ENCODE measurements at regions not wholly inside any gene's neighbourhood (a gene's known extent, or its start where the extent isn't known, plus 50 kb on each side); places are given as distances from the start of the nearest gene placed in this dataset.

DNA sequence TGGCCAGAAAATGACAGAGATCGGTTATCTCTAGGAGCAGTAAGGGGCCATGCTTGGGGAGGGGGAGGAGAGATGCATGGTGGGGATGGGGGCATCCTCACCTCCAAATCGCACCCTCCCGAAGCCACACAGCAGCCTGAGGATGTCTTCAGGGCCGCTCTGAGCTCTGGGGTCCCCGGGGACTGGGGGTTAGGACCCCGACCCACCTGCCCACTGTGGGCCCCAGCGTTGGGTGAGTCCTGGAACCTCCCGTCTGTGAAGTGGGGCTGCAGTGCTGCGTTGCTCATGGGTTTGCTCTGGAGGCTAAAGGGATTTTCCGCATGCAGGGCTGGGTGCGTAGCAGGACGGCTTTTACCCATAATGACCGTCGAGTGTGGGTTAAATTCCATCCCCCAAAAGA is 1046.3 kb downstream of the BRD1 start:
- Histone ChIP-seq H3K9ac (ENCODE audit: low read length) (no peak overlapping the region), H3K27me3 (ENCODE audit: control insufficient read depth in 1 of 2, insufficient read depth in 2 of 2, low read length in 2 of 2) (no peaks in the 10 kb centered on the region), H3K4me3 (ENCODE audit: low read depth in 1 of 2, low read length in 2 of 2) (no peak overlapping the region), H3K4me1 (ENCODE audit: insufficient read depth, low read length) (no peaks in the 10 kb centered on the region), H3K9me3 (ENCODE audit: low read length) (no peaks in the 10 kb centered on the region), H3K36me3 (ENCODE audit: insufficient read depth, low read length) (no peaks in the 10 kb centered on the region), H3K27ac (ENCODE audit: low read depth, low read length) (no peak overlapping the region)

DNA sequence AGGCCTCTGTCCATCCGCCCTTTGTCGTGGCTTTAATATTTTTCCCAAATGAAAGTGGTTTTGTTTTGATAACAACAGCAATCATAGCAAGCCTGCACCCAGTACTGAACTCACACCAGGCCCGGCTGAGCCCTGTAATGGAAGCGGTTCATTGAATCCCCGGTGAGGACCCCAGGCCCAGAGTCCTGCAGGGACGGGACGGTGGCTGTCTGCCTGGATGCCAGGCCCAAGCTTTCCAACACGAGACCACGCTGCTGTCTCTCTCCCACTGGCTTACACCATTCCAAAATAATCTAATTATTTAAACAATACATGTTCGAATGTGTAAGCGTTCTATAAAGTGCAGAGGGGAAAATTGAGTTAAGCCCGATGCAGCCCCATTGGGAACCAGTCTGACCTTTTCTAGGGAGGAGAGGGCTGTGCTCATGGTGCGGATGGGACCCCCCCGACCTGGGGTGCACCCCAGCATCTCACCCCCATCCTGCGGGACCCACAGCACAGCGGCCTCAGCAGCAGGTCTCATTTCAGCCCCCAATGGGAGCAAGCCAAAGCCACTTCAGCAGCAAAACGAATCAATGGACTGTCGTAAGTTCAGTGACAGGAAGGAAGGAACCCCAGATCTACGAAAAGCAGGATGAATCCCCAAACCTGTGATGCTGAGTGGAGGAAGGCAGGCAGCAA is 1046.9 kb downstream of the BRD1 start:
- Histone ChIP-seq H3K36me3 (ENCODE audit: insufficient read depth, low read length) (no peaks in the 10 kb centered on the region), H3K27ac (ENCODE audit: low read depth, low read length) (no peak overlapping the region), H3K27me3 (ENCODE audit: control insufficient read depth in 1 of 2, insufficient read depth in 2 of 2, low read length in 2 of 2) (no peaks in the 10 kb centered on the region), H3K9ac (ENCODE audit: low read length) (no peak overlapping the region), H3K4me1 (ENCODE audit: insufficient read depth, low read length) (no peaks in the 10 kb centered on the region), H3K9me3 (ENCODE audit: low read length) (no peaks in the 10 kb centered on the region), H3K4me3 (ENCODE audit: low read depth in 1 of 2, low read length in 2 of 2) (no peak overlapping the region)

DNA sequence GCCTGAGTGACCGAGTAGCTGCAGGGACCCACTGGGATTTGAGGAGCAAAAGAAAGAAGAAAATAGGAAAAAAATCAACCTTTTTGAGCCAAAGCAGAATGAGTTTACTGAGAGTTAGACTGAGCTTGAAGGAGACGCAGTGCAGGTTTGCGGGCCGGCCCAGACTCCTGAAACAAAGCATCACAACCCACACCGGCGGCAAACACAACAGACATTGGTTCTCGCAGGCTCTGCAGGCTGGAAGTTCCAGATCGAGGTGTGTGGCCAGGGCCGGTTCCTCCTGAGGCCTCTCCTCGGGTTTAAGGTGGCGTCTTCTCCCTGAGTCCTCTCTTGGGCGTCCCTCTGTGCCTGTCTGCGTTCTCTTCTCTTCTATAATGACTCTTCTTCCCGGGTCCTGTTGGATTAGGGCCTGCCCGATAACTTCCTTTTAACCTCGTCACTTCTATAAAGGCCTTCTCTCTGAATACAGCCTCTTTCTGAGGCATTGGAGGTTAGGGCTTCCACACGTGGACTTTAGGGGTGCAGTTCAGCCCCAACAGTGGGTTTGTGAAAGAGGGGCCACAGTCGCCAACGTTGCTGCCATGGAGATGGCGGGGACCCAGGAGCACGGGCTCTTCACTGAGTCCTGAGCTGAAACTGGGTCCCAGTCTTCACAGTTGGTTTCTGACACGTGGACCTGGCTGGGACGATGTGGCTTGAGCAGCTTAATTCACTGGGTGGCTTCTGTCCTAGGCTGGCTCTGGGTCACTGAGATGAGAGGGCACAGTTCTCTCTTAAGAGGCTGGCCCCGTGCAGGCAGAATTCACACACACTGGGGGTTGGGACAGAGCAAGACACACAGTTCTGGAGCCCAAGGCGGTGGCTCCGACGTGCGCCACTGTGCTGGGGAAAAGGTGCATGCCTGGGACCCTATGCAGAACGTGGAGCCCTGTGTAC is 1047.7 kb downstream of the BRD1 start:
- Histone ChIP-seq H3K27ac (ENCODE audit: low read depth, low read length) (no peak overlapping the region), H3K36me3 (ENCODE audit: insufficient read depth, low read length) (no peaks in the 10 kb centered on the region), H3K27me3 (ENCODE audit: control insufficient read depth in 1 of 2, insufficient read depth in 2 of 2, low read length in 2 of 2) (no peaks in the 10 kb centered on the region), H3K9me3 (ENCODE audit: low read length) (no peaks in the 10 kb centered on the region), H3K9ac (ENCODE audit: low read length) (no peak overlapping the region), H3K4me1 (ENCODE audit: insufficient read depth, low read length) (no peaks in the 10 kb centered on the region), H3K4me3 (ENCODE audit: low read depth in 1 of 2, low read length in 2 of 2) (no peak overlapping the region)

DNA sequence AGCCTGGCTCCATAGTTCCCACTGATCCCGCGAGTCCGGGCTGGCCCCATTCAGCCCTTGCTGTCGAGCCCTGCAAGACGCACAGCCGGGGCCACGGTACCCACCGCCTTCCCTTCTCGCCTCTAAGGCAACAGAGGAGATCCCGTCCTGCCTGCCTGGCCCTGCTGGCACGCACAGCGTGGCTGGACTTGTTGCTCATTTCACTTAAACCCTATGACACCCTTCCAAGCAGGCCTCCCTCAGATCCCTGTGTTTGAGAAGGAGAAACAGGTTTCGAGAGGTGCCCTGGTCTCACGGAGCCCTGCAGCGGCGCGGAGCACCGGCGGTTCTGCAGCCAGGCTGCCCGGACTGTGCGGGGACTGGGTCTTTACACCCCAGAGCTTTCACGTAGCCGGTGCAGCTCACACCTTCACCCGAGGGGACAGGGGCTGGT is 1048.4 kb downstream of the BRD1 start:
- H3K9ac ChIP-seq (ENCODE audit: low read length), result no peak overlapping the region
- no peaks in the 10 kb centered on the region for H3K36me3 ChIP-seq (ENCODE audit: insufficient read depth, low read length)
- no peak overlapping the region for H3K27ac ChIP-seq (ENCODE audit: low read depth, low read length)
- no peaks in the 10 kb centered on the region for H3K4me1 ChIP-seq (ENCODE audit: insufficient read depth, low read length)
- H3K27me3 ChIP-seq (ENCODE audit: control insufficient read depth in 1 of 2, insufficient read depth in 2 of 2, low read length in 2 of 2), result no peaks in the 10 kb centered on the region
- no peaks in the 10 kb centered on the region for H3K9me3 ChIP-seq (ENCODE audit: low read length)
- H3K4me3 ChIP-seq (ENCODE audit: low read depth in 1 of 2, low read length in 2 of 2), result no peak overlapping the region

DNA sequence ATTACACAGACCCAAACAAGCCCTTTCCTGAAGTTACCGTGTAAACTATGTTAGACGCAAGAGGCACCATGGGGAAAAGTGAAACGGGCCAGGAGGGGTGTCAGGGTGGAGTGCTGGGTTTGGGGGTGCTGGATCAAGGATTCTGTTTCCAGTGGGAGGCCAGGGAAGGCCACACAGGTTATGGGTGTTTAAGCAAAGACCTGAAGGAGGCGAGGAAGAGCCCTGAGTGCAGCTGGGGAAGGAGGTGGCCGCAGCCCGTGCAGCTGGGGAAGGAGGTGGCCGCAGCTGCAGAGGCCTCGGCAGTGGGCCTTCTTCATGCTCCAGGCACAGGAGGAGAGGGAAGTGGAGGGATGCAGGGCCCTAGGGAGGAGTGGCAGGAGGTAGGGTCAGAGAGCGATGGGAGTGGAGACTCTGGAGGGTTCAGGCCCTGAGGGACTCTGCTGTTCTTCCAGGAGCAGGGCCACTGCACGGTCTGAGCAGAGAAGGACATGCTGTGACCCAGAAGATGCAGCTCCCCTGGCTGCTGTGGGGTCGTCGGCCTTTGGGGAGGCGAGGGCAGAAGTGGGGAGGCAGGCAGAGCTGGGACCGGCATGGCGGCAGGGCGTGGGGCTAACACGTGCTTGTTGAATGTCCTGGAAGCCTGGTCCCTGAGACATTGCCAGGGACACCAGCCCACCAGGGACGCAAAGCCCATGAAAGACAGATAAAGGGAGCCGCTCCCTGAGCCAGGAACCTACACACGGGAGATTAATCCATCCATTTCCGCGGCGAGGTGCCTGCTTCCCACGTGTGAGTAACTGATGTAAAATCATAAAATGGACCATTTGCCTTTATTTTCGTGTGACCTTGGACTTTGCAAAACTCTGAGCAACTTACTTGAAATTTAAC is 1049.1 kb downstream of the BRD1 start:
- no peaks in the 10 kb centered on the region for H3K36me3 ChIP-seq (ENCODE audit: insufficient read depth, low read length)
- H3K9ac ChIP-seq (ENCODE audit: low read length), result no peak overlapping the region

DNA sequence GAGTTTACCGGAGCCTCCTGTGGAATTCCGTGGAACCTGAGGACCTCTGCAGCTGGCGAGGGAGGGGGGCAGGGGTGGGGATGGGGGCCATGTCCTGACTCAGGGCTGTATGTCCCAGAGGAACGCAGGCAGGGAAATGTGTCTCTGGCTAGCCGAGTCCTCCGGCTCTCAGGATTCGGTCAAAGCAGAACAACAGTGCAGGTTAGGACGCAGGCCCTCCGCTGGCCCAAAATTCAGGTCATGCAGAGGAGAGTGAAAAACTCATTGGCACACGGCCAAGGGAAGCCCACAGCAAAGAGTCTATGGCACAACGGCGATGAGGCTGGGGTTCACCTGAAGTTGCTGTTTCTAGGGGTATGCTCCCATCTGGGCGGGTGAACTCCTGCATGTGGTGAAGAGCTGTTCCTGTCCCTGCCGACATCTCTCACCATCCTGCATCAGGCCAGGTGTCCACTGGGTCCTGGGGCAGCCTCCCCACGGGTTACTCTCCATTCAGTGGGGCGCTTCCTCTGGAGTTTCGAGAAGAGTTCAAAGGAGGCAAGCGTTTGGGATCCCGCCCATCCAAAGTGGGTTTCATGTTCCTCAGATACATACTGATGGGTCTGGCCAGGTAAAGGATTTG is 1055.3 kb downstream of the BRD1 start:
- Histone ChIP-seq H3K36me3 (ENCODE audit: insufficient read depth, low read length) (no peaks in the 10 kb centered on the region), H3K27ac (ENCODE audit: low read depth, low read length) (no peak overlapping the region), H3K9ac (ENCODE audit: low read length) (no peak overlapping the region), H3K4me1 (ENCODE audit: insufficient read depth, low read length) (no peaks in the 10 kb centered on the region), H3K4me3 (ENCODE audit: low read depth in 1 of 2, low read length in 2 of 2) (no peak overlapping the region), H3K27me3 (ENCODE audit: control insufficient read depth in 1 of 2, insufficient read depth in 2 of 2, low read length in 2 of 2) (no peaks in the 10 kb centered on the region), H3K9me3 (ENCODE audit: low read length) (no peaks in the 10 kb centered on the region)

More for the DNA sequence above, 1049.1 kb downstream of the BRD1 start:
- Histone ChIP-seq H3K9me3 (ENCODE audit: low read length) (no peaks in the 10 kb centered on the region), H3K4me3 (ENCODE audit: low read depth in 1 of 2, low read length in 2 of 2) (no peak overlapping the region), H3K27ac (ENCODE audit: low read depth, low read length) (no peak overlapping the region), H3K4me1 (ENCODE audit: insufficient read depth, low read length) (no peaks in the 10 kb centered on the region), H3K27me3 (ENCODE audit: control insufficient read depth in 1 of 2, insufficient read depth in 2 of 2, low read length in 2 of 2) (no peaks in the 10 kb centered on the region)

DNA sequence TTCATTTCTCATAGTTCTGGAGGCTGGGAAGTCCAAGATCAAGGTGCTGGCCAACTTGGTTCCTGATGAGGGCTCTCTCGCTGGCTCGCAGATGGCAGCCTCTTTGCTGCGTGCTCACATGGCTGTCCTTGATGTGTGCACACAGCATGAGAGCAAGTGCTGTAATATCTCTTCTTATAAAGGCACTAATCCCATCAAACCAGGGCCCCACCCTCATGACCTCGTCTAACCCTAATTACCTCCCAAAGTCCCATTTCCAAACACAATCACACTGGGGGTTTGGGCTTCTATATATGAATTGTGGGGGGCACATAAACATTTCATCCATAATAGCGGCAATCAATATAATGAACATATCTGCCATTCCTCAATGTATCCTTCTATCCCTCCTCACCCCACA is 1062.1 kb downstream of the BRD1 start:
- no peak overlapping the region for H3K4me3 ChIP-seq (ENCODE audit: low read depth in 1 of 2, low read length in 2 of 2)
- no peak overlapping the region for H3K27ac ChIP-seq (ENCODE audit: low read depth, low read length)
- no peaks in the 10 kb centered on the region for H3K9me3 ChIP-seq (ENCODE audit: low read length)
- no peaks in the 10 kb centered on the region for H3K4me1 ChIP-seq (ENCODE audit: insufficient read depth, low read length)
- H3K36me3 ChIP-seq (ENCODE audit: insufficient read depth, low read length), result no peaks in the 10 kb centered on the region
- peaks cover 0 to 4% of the 10 kb centered on the region in 2 donors for H3K27me3 ChIP-seq (ENCODE audit: control insufficient read depth in 1 of 2, insufficient read depth in 2 of 2, low read length in 2 of 2)
- H3K9ac ChIP-seq (ENCODE audit: low read length), result no peak overlapping the region

DNA sequence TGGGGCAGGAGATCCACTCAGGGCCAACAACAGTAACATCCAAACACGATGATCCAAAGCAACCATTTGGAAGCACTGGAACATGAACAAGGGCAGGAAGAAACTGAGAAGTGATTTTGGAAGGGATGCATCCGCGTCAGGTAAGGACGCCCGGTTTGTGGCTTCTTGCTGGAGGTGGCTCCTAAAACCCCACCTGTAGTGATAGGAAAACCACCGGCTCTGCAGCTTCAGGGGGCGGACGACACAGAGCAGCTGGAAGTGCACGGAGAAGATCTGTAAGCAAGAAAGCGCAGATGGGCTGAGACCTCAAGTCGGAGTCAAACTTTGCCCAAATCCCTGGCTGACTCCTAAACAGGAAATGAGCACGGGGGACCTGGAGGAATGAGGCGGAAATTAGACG is 1066.1 kb downstream of the BRD1 start:
- H3K27me3 ChIP-seq (ENCODE audit: control insufficient read depth in 1 of 2, insufficient read depth in 2 of 2, low read length in 2 of 2), result peaks cover 0 to 4% of the 10 kb centered on the region in 2 donors
- H3K9me3 ChIP-seq (ENCODE audit: low read length), result no peaks in the 10 kb centered on the region
- H3K9ac ChIP-seq (ENCODE audit: low read length), result no peak overlapping the region

DNA sequence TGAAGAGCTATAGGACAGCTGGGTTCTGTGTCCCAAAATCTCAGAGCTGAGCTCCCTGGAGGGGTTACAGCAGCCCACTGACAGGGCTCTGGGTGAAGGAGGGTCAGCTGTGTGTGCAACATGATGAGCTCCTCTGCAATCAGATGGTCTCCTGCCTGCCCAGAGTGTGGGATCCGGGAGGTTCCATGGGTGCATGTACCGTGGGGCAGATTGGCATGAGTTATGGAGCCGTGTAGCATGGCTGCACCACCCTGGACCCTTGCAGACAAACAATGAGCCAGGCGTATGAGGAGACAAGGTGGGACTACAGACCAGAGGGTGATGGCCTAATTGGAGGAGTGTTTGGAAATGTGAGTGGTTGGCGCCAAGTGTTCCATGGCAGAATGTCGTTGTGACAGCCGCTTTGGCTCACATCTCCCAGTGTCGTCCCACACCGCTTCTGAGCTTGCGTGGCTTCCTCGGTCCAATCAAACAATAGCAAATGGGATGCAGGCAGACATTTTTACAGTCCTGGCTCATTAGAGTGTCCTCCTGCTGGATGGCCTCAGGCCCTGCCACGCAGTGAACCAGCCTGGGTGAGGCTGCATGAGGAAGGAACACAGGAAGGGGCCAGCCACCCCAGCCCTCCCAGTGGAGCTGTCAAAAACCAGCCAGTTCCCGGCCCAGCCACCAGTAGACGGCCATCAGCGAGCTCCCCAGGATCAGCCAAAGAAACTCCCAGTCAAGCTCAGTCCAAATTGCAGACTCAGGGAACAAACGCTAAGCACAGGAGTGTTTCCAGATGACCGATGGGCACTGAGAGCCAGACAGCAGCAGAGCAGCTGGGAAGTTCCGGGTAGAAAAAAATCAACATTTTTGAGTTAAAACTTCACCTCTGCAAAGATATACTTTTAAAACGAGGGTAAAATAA is 1066.9 kb downstream of the BRD1 start:
- Histone ChIP-seq H3K4me1 (ENCODE audit: insufficient read depth, low read length) (no peaks in the 10 kb centered on the region), H3K9me3 (ENCODE audit: low read length) (no peaks in the 10 kb centered on the region), H3K27ac (ENCODE audit: low read depth, low read length) (no peak overlapping the region), H3K27me3 (ENCODE audit: control insufficient read depth in 1 of 2, insufficient read depth in 2 of 2, low read length in 2 of 2) (peaks cover 0 to 4% of the 10 kb centered on the region in 2 donors), H3K9ac (ENCODE audit: low read length) (no peak overlapping the region), H3K36me3 (ENCODE audit: insufficient read depth, low read length) (no peaks in the 10 kb centered on the region), H3K4me3 (ENCODE audit: low read depth in 1 of 2, low read length in 2 of 2) (no peak overlapping the region)

More for the DNA sequence above, 1066.1 kb downstream of the BRD1 start:
- no peaks in the 10 kb centered on the region for H3K36me3 ChIP-seq (ENCODE audit: insufficient read depth, low read length)
- no peak overlapping the region for H3K4me3 ChIP-seq (ENCODE audit: low read depth in 1 of 2, low read length in 2 of 2)
- H3K4me1 ChIP-seq (ENCODE audit: insufficient read depth, low read length), result no peaks in the 10 kb centered on the region
- no peak overlapping the region for H3K27ac ChIP-seq (ENCODE audit: low read depth, low read length)
